HG02870 (cell line): ENCODE measurements at regions not wholly inside any gene's neighbourhood (a gene's known extent, or its start where the extent isn't known, plus 50 kb on each side); places are given as distances from the start of the nearest gene placed in this dataset.
"Not testable (repeated sequence)": the region's sequence is repeated elsewhere in the genome, so short reads cannot be mapped to it uniquely, and the experiment has no call there.

Experiments used
- ATAC-seq: cut with Tn5 transposase; IDR thresholded peaks from one replicate; pipeline ENCODE4 v1.9.1; 2021; ENCODE audit warnings: mild to moderate bottlenecking, moderate library complexity; ENCODE audit not compliant: unreplicated experiment

GRCh38 chr1:185408700-185409270 is 91.7 kb upstream of the IVNS1ABP start:
- ATAC-seq: no peak

- no peak for ATAC-seq
These were observed 89.6 kb upstream of the IVNS1ABP start for GRCh38 chr1:185406691-185407009.

- no peak for ATAC-seq
These were observed 89.1 kb upstream of the IVNS1ABP start for GRCh38 chr1:185406006-185406690.

- no peak for ATAC-seq
These were observed 88.0 kb upstream of the IVNS1ABP start for GRCh38 chr1:185404907-185405568.

GRCh38 chr1:185404291-185404690 is 87.2 kb upstream of the IVNS1ABP start:
- ATAC-seq: no peak

GRCh38 chr1:185402930-185403329 is 85.9 kb upstream of the IVNS1ABP start:
- ATAC-seq: no peak

GRCh38 chr1:185401019-185401418 is 84.0 kb upstream of the IVNS1ABP start:
- ATAC-seq: no peak

GRCh38 chr1:185400052-185400451 is 83.0 kb upstream of the IVNS1ABP start:
- ATAC-seq: no peak

GRCh38 chr1:185398599-185398998 is 81.6 kb upstream of the IVNS1ABP start:
- ATAC-seq: no peak

GRCh38 chr1:185398022-185398421 is 81.0 kb upstream of the IVNS1ABP start:
- no peak for ATAC-seq

GRCh38 chr1:185397183-185397582 is 80.1 kb upstream of the IVNS1ABP start:
- no peak for ATAC-seq

- no peak for ATAC-seq
These were observed 79.1 kb upstream of the IVNS1ABP start for GRCh38 chr1:185396126-185396525.

- no peak for ATAC-seq
These were observed 76.8 kb upstream of the IVNS1ABP start for GRCh38 chr1:185393815-185394214.

GRCh38 chr1:185393205-185393604 is 76.2 kb upstream of the IVNS1ABP start:
- ATAC-seq: no peak

- no peak for ATAC-seq
These were observed 71.8 kb upstream of the IVNS1ABP start for GRCh38 chr1:185388815-185389214.

GRCh38 chr1:185388346-185388745 is 71.3 kb upstream of the IVNS1ABP start:
- ATAC-seq: no peak

- no peak for ATAC-seq
These were observed 68.9 kb upstream of the IVNS1ABP start for GRCh38 chr1:185385991-185386390.

GRCh38 chr1:185383805-185384204 is 66.8 kb upstream of the IVNS1ABP start:
- ATAC-seq: not testable (repeated sequence)

- ATAC-seq: no peak
These were observed 60.8 kb upstream of the IVNS1ABP start for GRCh38 chr1:185377831-185378230.

GRCh38 chr1:185376840-185377635 is 60.0 kb upstream of the IVNS1ABP start:
- no peak for ATAC-seq

GRCh38 chr1:185376288-185376687 is 59.2 kb upstream of the IVNS1ABP start:
- ATAC-seq: no peak

GRCh38 chr1:185375583-185375982 is 58.5 kb upstream of the IVNS1ABP start:
- no peak for ATAC-seq
